Kidney tubule cell (primary cell): ENCODE measurements at regions not wholly inside any gene's neighbourhood (a gene's known extent, or its start where the extent isn't known, plus 50 kb on each side); places are given as distances from the start of the nearest gene placed in this dataset.
"Not testable (repeated sequence)": the region's sequence is repeated elsewhere in the genome, so short reads cannot be mapped to it uniquely, and the experiment has no call there.

Source experiments
- DNase-seq: peaks from one replicate; pipeline ENCODE4 v3.0.0-alpha.2; 2018; ENCODE audit warnings: low spot score

GRCh38 chr22:16911340-16911739, 86.1 kb upstream of the XKR3 start:
- DNase-seq: not testable (repeated sequence)

DNA sequence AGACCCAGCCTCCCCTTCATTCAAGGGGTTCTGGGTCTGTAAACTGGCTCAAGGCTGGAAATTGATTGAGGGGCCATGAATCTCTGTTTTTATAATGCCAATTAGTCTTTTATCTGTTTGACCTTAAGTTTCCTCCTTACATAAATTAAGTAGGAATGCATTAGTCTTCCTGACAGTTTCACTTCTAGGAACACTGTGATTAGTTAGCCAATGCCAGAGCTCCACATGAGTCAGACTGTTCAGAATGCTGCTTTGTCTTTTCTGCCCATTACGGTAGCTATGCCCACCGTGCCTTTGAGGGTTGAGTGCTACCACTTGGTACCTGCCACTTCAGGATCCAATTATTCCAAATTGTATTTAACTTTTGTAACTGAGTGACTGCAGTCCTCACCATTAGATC, 76.8 kb upstream of the XKR3 start:
- peak; percentile 79 for DNase-seq

GRCh38 chr22:16901579-16901978, 76.4 kb upstream of the XKR3 start:
- DNase-seq: peak; percentile 84

- DNase-seq: not testable (repeated sequence)
Observed at GRCh38 chr22:16899358-16899757, 74.1 kb upstream of the XKR3 start.

DNA sequence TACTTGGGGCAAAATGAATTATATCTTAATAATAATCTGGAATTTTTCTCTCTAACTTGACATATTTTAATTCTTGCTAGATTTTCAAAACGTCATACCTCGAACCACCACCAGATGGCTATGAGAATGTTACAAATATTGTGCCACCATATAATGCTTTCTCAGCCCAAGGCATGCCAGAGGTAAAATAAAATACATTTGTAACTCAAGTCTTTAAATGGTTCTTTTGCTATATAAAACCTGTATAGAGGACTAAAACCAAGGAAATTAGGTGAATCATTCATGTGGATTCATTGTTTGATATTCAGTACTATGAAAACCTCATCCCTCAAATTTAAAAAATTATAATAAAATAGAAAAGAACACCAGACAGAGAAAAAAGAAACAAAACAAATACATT, 72.2 kb upstream of the XKR3 start:
- not testable (repeated sequence) for DNase-seq

GRCh38 chr22:16891892-16892291, 66.7 kb upstream of the XKR3 start:
- not testable (repeated sequence) for DNase-seq

- DNase-seq: not testable (repeated sequence)
Observed at GRCh38 chr22:16876339-16876738, 51.1 kb upstream of the XKR3 start.
